ENCODE measurements at regions not wholly inside any gene's neighbourhood (a gene's known extent, or its start where the extent isn't known, plus 50 kb on each side); places are given as distances from the start of the nearest gene placed in this dataset.

GRCh38 chr9:100662122-100662521 lies 84.2 kb downstream of the CAVIN4 start:
- no peaks in the 10 kb centered on the region for H3K79me2 ChIP-seq (ENCODE audit: insufficient read depth, low read length)
- H3K4me2 ChIP-seq (ENCODE audit: low read depth, low read length, poor library complexity, severe bottlenecking): no peak overlapping the region
- no peaks in the 10 kb centered on the region for H3K9me2 ChIP-seq (replicated peaks; ENCODE audit: insufficient read depth, low read length)
- no peaks in the 10 kb centered on the region for H3K36me3 ChIP-seq (ENCODE audit: low read length)
- H2AFZ ChIP-seq (ENCODE audit: low read depth, low read length, severe bottlenecking): no peak overlapping the region
- TF ChIP-seq, protein P1, sequence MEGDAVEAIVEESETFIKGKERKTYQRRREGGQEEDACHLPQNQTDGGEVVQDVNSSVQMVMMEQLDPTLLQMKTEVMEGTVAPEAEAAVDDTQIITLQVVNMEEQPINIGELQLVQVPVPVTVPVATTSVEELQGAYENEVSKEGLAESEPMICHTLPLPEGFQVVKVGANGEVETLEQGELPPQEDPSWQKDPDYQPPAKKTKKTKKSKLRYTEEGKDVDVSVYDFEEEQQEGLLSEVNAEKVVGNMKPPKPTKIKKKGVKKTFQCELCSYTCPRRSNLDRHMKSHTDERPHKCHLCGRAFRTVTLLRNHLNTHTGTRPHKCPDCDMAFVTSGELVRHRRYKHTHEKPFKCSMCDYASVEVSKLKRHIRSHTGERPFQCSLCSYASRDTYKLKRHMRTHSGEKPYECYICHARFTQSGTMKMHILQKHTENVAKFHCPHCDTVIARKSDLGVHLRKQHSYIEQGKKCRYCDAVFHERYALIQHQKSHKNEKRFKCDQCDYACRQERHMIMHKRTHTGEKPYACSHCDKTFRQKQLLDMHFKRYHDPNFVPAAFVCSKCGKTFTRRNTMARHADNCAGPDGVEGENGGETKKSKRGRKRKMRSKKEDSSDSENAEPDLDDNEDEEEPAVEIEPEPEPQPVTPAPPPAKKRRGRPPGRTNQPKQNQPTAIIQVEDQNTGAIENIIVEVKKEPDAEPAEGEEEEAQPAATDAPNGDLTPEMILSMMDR (IDR thresholded peaks at IDR 0.05; ENCODE audit: insufficient read depth, low read length, poor library complexity, severe bottlenecking): no peak
- TF ChIP-seq EZH2phosphoT487 (conservative IDR thresholded peaks at IDR 0.05; ENCODE audit: low read length): no peak
- no peak overlapping the region for H3K9ac ChIP-seq (ENCODE audit: low read length)
- no peaks in the 10 kb centered on the region for H4K20me1 ChIP-seq (ENCODE audit: low read depth, low read length)
- H3K9me3 ChIP-seq (ENCODE audit: insufficient read depth, low read length): peaks cover 4% of the 10 kb centered on the region; the same call in 1 of the 2 replicates
- H3F3A ChIP-seq (ENCODE audit: insufficient read depth): no peaks in the 10 kb centered on the region
- H3K27me3 ChIP-seq (ENCODE audit: low read length): no peaks in the 10 kb centered on the region
- H3K27ac ChIP-seq (ENCODE audit: low read depth, low read length): no peak overlapping the region
- no peak overlapping the region for H3K4me3 ChIP-seq (ENCODE audit: insufficient read depth, low read length, poor library complexity, severe bottlenecking)

DNA sequence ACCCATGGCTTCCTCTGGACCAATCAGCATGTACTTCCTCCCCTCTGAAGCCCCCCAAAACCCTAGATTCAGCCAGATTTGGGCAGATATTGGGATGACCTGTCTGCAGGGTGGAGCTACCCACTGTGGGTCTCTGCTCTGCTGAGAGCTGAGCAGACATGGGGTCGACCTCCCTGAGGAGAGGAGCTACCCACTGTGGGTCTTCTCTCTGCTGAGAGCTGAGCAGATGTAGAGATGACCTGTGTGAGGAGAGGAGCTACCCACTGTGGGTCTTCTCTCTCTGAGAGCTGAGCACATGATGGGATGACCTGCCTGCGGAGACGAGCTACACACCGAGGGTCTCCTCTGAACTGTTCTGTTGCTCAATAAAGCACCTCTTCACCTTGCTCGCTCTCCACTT lies 89.6 kb downstream of the CAVIN4 start:
- H3K9me3 ChIP-seq (ENCODE audit: insufficient read depth, low read length): no peaks in the 10 kb centered on the region
- H3K36me3 ChIP-seq (ENCODE audit: low read length): no peaks in the 10 kb centered on the region
- H3K27ac ChIP-seq (ENCODE audit: low read depth, low read length): no peak overlapping the region
- H3K79me2 ChIP-seq (ENCODE audit: insufficient read depth, low read length): no peaks in the 10 kb centered on the region
- H4K20me1 ChIP-seq (ENCODE audit: low read depth, low read length): no peaks in the 10 kb centered on the region
- no peaks in the 10 kb centered on the region for H3K9me2 ChIP-seq (replicated peaks; ENCODE audit: insufficient read depth, low read length)
- no peak overlapping the region for H3K4me3 ChIP-seq (ENCODE audit: insufficient read depth, low read length, poor library complexity, severe bottlenecking)
- H3K9ac ChIP-seq (ENCODE audit: low read length): no peak overlapping the region
- H2AFZ ChIP-seq (ENCODE audit: low read depth, low read length, severe bottlenecking): no peak overlapping the region
- no peak overlapping the region for H3K4me2 ChIP-seq (ENCODE audit: low read depth, low read length, poor library complexity, severe bottlenecking)
- TF ChIP-seq, protein P1 (IDR thresholded peaks at IDR 0.05; ENCODE audit: insufficient read depth, low read length, poor library complexity, severe bottlenecking): no peak
- no peak for TF ChIP-seq EZH2phosphoT487 (conservative IDR thresholded peaks at IDR 0.05; ENCODE audit: low read length)
- no peaks in the 10 kb centered on the region for H3K27me3 ChIP-seq (ENCODE audit: low read length)
- no peaks in the 10 kb centered on the region for H3F3A ChIP-seq (ENCODE audit: insufficient read depth)

DNA sequence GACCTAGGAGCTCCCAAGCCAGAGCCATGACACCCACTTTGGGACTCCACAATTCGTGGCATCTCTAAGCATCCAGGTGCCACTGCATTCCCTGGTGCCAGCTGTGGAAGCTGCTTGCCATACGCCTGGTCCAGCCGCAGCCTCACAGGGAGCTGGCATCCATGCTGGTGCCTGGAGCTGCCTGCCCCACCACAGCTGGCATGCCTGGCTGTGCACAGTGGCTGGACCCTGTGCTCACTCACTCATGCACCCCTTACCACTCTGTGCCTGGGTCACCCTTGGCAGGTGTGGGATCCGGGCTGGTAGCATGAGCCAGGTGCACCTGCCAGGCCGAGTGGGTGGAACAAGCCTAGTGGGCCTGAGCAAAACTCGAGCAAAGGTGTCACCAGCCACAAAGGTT lies 90.1 kb downstream of the CAVIN4 start:
- H4K20me1 ChIP-seq (ENCODE audit: low read depth, low read length): no peaks in the 10 kb centered on the region
- H3K9ac ChIP-seq (ENCODE audit: low read length): no peak overlapping the region
- no peaks in the 10 kb centered on the region for H3K36me3 ChIP-seq (ENCODE audit: low read length)
- no peaks in the 10 kb centered on the region for H3K27me3 ChIP-seq (ENCODE audit: low read length)
- H3K4me2 ChIP-seq (ENCODE audit: low read depth, low read length, poor library complexity, severe bottlenecking): no peak overlapping the region
- no peaks in the 10 kb centered on the region for H3K79me2 ChIP-seq (ENCODE audit: insufficient read depth, low read length)
- no peaks in the 10 kb centered on the region for H3K9me2 ChIP-seq (replicated peaks; ENCODE audit: insufficient read depth, low read length)
- H3F3A ChIP-seq (ENCODE audit: insufficient read depth): no peaks in the 10 kb centered on the region
- no peak for TF ChIP-seq EZH2phosphoT487 (conservative IDR thresholded peaks at IDR 0.05; ENCODE audit: low read length)
- TF ChIP-seq, protein P1 (IDR thresholded peaks at IDR 0.05; ENCODE audit: insufficient read depth, low read length, poor library complexity, severe bottlenecking): no peak
- no peak overlapping the region for H3K4me3 ChIP-seq (ENCODE audit: insufficient read depth, low read length, poor library complexity, severe bottlenecking)
- no peak overlapping the region for H3K27ac ChIP-seq (ENCODE audit: low read depth, low read length)
- H3K9me3 ChIP-seq (ENCODE audit: insufficient read depth, low read length): no peaks in the 10 kb centered on the region
- no peak overlapping the region for H2AFZ ChIP-seq (ENCODE audit: low read depth, low read length, severe bottlenecking)

All from SU-DHL-6 (cell line).